ELF-1 (cell line): ENCODE measurements at regions not wholly inside any gene's neighbourhood (a gene's known extent, or its start where the extent isn't known, plus 50 kb on each side); places are given as distances from the start of the nearest gene placed in this dataset.

Source experiments
- DNase-seq: peaks from one replicate; pipeline ENCODE4 v3.0.0-alpha.2; 2016; ENCODE audit warnings: low read depth, low spot score

DNA sequence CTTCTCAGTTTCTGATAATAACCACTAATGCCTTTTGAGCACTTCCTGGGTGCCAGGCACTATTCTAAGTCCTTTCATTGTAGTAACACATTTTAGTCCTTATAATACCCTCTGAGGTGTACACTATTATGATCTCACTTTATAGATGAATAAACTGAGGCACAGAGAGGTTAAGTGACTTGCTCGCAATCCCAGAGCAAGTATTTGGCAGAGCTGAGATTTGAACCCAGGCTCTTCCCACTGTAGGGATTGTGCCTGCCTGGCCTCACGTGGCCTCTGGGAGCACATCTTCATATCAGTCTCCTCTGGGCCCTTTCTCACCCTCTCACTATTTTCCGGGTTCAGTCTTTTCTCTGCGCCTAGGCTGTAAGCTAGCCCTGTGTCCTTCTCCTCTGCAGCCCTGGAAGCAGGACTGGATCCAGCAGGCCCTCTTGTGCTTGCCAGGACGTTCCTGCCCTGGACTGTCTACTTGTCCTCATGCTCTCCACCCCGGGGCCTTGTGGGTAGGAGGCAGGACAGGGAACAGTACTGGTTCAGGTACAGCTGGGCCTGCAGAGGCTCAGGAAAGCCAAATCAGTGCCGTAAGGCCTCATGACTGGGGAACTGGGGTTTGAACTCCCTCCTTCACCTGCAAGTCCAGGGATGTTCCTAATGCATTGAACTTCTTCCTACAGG, 139.6 kb downstream of the VEGFA start:
- DNase-seq = no peak

- no peak for DNase-seq
Measured at GRCh38 chr6:43907789-43908472, 137.9 kb downstream of the VEGFA start.

- DNase-seq = no peak
Measured at GRCh38 chr6:43907312-43907711, 137.3 kb downstream of the VEGFA start.

DNA sequence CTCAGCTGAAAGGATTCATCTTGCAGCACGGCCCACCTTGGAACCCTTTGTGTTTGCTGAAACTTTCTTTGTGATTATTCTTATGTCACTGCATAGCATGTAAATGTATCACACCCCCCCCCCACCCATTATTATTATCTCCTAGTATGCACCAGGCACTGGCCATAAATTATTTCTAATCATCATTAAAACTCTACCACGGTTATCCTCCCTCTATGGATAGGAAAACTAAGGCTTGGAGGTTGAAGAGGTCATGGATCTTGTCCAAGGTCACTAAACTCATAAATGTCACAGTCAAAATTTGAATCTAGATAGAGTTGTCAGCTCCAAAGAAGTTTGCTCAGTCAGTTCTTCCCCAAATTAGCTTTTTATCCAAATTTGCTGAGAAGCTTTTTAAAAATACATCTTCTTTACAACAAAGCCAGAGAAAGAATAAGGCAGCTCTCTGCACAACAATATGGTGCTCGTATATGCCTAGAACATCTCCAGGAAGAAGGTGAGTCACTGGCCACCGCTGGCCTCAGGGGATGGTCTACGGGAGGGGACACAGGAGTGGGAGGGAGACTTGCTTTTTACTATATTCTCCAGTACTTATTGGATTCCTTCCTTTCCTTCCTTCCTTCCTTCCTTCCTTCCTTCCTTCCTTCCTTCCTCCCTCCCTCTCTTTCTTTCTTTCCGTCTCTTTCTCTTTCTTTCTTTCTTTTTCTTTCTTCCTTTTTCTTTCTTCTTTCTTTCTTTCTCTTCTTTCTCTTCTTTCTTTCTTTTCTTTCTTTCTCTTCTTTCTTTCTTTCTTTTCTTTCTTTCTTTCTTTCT, 134.5 kb downstream of the VEGFA start:
- no peak for DNase-seq

DNA sequence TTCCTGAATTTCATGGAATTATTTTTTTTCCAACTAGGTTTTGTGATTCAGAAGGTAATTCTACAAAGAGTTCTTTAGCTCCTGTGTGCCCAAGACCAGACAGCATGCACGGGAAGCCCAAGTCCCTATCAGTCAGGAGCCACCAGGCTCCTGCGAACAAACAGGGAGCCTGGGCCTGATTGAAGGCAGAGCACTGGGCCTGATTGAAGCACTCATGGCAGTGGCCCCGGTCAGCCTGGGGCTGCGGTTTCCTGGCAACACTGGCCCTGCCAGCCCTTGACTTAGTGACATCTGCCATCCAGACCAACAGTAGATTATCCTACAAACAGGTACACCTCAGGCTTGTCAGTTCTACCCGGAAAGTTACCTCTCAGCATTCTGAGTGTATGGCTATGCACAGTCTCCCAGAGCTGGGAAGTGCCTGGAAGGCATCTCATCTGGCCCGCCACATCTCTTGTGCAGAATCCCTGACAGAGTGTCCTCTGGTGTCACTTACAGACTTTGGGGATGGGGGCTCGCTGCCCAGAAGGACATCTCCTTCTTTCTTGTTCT, 133.8 kb downstream of the VEGFA start:
- DNase-seq = peak; percentile 19

DNA sequence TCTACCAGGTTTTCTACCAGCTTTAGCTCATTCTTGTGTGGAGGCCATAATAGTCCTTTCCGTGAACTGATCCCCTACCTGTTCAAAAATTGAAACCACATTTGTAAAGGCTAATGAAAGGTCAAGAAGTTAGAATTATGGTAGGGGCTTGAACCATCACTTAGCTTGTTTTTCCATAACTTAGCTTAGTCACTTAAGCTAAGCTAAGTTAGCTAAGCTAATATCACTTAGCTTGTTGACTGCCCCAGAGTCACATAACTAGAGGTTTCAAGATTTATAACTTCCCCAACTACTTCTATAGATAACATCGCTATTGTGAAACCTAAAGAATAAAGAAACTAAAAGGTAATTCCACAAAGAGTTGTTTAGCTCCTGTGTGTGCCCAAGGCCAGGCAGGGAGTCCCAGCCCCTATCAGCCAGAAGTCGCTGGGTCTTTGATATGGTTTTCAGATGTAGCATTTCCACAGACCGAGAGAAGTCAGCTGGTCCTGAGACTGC, 131.8 kb downstream of the VEGFA start:
- no peak for DNase-seq

DNA sequence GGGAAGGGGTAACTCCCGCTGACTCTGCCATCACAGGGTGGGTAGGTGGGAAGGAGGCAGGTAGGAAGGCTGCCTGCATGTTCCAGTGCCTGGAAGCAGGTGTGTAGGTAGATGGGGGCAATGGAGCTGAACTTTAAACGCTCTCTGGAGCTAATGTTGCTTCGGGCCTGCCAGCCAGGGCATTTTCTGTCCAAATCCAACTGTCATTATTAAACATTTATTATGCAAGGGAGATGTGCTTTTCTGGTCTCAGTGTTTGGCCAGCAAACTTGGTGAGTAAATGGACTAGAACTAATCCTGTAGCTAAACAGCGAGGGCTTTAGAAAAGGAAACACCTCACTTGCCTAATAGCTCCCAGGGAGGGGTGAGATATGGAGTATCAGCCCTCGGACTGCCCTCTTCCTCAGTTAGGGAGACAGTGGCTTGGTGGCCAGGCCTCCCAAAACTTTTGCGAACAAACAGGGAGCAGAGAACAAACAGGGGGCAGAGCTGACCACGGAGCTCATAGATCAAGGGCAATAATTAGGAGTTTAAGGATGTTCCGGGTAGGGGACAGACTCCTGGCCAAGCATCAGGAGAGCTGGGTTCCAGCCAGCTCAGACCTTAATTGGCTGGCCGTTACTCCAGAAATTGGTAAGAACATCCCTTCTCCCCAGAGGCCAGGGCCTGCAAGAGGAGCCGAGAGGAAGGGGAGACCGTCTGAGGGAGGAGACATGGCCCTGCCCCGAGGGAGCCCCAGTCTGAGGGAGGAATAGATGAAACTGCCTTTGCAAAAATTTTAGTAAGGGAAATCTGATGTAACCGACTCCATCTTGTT, 131.1 kb downstream of the VEGFA start:
- DNase-seq = no peak

DNA sequence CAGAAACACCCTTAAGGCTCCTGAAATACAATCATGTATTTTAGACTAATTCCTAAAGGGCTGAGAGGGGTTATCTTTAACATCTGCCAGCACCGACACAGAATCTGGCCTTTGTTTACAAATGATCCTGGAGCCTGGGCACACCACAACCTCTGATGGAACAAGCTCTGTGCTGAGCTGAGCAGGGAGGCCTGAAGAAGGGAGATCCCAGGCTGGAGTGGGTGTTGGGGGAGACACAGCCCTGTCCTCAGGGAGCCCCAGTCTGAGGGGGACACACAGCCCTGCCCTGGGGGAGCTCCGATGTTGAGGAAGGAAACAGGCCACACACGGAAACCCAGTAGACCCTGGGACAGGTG, 130.5 kb downstream of the VEGFA start:
- DNase-seq = no peak

DNA sequence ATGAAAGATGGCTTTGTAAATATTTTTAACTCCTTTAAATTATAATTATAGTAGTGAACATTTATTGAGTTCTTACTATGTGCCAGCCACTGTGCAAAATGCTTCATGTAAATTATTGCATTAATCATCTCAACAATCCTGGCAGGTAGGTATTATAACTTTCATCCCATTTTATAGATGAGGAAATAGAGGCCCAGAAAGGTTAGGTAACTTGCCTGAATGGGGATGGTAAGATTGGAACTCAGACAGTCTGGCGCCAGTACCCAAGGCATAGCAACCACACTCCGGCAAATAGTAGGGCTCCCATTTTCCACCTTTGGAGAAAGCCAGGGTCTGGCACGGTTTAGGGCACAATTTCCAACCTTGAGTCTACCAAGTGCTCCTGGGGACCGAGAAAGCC, 129.8 kb downstream of the VEGFA start:
- no peak for DNase-seq

GRCh38 chr6:43898358-43899131, 128.5 kb downstream of the VEGFA start:
- DNase-seq = no peak

DNA sequence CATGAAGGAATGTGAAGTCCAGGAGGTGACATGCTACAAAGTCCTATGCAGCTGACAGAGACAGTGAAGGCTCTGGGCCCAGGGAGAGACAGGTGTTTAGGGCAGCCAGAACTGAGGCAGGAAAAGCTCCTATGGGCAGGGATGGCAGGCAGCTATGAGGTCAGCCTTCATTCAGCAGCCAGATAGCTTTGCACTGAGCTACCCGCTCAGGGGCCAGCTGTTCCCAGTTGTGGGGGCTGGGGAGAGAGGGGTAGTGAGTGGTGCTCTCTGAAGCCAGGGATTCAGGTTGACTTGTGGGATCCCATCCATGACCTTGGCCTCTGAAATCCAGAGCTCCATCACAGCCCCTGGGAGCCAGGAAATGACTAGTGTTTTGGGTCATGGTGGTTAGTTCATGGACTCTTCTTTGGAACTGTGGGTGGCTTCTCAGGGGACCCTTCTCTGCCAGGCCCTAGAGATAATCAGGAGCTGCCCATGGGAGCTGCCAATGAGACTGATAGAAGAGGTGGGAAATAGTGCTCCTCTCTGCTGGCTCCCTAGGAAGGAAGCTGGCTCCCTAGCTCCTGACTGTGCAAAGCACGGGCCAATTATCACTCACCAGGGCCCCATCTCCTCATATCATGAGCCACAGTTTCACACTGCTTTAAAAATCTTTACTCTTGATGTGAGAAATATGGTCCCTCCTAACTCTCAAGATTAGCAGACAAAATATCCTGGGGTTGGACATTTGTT, 127.7 kb downstream of the VEGFA start:
- DNase-seq = no peak

DNA sequence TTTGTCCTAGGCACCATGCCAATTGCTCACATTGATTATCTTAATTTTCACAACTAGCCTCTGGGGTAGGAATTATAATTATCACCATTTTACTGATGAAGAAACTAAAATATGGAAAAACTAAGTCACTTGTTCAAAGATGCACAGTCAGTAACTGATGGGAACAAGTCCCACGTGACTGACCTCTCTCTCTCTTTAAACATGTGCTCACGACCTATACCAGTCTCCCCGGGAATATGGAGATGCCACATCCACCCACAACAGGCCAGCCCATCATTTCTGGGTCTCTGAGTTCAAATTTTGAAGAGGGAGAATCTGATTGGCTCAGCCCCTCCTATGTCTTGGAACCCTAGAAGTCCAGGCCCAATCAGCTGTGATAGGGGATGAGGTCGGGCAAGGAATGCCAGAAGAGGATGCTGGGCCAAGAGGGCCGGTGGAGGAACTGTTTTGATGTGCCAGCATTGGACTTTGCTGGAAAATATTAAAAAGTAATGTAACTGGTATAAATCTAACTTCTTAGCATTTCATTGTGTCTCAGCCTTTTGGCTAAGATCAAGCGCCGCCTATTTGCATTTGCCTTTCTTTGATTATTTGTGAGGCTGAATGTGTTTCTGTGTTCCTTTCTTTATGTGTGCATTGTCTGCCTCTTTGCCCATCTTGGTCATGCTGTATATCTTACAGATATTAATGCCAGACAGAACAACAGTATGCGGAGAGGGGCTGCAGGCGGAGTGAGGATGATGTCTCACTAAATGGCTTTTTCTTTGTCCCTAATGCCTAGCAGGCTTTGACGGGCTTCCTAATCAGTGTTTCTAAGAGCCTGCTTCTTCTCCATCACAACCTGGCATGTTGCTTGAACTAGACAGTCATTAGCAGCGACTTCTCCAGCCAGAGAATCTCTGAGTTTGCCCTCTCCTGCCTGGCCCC, 126.6 kb downstream of the VEGFA start:
- DNase-seq = no peak

DNA sequence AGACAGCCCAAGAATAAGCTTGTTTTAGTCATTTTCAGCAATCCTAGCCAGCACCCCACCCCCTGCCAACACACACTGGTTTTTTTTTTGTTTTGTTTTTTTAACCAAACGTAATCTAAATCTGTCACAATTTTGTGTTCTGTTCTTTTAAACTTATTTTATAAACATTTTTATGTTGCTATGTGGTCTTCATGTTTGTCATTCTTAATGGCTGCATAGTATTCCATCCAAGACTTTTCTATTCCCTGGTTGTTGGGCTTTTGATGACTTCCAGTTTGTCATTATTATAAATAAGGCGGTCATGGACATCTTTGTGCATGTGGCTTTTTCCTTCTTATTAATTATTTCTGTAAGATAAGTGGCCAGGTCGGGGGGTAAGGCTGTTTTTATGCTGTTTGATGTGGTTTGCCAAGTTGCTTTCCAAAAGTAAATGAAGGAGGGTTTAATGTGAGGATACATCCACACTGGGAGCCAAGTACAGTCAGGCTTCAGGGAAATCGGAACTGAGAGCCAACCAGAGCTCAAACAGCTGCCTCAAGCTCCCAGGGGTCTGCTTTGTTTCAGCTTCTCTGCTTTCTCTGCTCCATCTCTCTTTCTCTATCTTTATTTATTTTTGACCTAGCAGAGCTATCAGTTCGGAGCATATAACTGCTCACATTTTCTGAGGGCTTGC, 125.8 kb downstream of the VEGFA start:
- no peak for DNase-seq

DNA sequence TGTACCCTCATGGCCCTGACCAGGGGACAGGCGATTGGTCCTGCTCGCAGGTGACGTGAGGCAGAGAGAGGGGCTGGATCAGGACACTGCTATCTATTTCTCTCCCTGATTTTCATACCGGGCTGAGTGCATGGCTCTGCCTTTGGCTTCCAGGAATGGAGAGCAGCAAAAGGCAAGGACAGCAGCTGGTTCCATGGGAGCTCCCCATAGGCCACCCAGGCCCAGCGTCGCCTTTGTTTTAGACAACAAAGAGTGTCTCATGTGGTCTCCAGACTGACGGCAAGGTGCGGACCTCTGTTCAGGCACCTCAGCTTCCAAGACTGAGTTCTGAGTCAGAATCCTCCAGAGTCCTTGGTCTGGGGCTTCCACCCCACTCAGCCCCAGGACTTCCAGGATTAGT, 123.1 kb downstream of the VEGFA start:
- DNase-seq = no peak

DNA sequence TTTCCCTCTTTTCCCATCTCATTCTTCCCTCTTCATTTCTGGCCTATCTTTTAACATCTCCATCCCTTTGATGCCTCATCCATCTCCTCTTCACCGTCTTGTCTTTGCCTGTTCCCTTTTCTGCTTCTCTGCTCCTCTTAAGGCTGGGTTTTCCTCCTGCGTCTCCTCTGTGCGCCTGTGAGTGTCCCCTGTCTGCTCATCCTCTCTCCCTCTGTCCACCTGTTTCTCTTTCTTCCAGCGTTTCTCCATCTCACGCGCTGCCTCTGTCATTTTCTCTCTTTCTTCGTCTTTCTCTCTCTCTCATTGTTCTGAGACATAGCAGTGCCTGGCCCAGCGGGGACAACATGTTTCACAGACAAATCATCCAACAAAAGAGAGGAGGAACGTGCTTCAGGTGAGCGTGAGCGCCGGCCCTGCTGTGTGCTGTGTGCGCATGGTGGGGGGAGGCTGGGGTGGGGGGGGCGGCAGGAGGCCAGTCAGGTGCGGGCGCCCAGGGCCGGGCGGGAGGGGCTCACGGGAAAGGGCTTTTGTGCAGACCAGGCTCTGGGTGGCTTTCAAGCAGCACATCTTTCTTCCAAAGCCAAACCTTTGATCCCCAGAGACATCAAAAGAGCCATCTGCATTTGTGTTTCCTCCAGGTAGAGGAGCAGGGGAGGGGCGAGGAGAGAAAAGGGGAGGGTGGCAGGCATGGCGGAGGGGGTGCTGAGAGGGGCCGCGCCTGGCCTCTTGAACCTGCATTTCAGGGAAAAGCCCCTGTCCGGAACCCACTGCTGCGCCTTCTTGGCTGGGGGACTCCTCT, 121.3 kb downstream of the VEGFA start:
- no peak for DNase-seq

DNA sequence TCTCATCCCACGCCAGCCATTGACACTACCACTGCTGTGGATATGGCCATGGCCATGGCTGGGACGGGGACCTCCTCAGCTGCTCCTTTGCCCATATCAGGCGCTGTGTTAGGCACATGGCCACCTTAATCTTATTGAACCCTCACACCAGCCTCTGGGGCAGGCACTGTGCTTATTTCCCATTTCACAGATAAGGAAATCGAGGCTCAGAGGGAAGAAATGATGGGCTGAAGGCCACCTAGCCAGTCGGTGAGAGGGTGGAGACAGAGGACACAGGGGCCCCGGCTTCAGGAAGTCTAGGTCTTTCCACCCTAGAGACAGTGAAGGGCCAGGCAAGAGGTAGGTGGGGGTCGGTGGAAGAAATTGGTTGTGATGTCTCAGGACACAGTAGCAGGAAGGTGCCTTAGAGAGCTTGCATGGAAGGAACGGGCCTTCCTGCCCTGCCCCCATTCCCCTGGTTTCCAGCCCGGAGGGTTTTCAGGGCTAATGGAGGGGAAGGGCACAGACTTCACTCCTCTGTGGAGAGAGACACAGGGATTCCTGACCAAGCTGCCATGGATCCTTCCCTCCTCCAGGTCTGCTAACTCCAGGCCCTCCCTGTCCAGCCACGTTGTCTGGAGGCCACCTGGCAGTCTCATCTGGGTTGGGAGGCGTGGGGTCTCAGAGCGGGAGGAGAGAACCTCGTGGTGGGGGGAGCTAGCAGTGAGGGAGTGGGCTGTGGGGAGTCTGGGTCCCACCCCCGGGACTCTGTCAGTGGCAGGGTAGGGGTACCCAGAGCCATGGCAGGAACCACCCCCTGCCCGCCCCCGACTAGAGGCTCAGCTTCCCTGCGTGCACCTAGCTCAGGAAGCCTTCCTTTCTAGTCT, 120.4 kb downstream of the VEGFA start:
- peak; percentile 40 for DNase-seq
